KBM-7 (cell line): ENCODE measurements at regions not wholly inside any gene's neighbourhood (a gene's known extent, or its start where the extent isn't known, plus 50 kb on each side); places are given as distances from the start of the nearest gene placed in this dataset.
"Not testable (repeated sequence)": the region's sequence is repeated elsewhere in the genome, so short reads cannot be mapped to it uniquely, and the experiment has no call there.

Experiments
- DNase-seq: peaks from one replicate; pipeline ENCODE4 v3.0.0-alpha.2; 2015
- in situ Hi-C: fragments of 300-500 bp; cut with MboI; formaldehyde crosslinking; loops from 2 replicates; pipeline ENCODE4 v1.14.3; 2020; ENCODE audit warnings: low sequenced_read_pairs, low pct_unique_long_range_greater_than_20kb, mixed read lengths

DNA sequence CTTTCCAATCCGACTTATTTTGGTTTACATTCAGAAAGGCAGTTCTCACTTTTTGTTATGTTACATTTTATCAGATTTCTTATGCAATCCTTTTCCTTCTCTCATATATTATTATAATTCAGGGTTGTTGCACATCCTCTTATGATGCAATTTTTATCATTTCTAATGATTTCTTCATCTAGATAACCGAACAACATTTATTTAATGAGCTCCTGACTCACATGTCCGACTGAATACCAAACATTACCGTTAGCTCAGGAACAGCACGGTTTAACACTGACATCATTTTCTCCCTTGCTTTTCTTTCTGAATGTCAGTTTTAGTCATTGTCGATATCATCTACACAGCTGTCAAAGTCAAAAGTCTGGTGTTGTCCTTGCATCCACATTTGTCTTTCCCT lies 199.2 kb downstream of the BCHE start:
- in situ Hi-C loops = no loop called here
- DNase-seq = no peak

DNA sequence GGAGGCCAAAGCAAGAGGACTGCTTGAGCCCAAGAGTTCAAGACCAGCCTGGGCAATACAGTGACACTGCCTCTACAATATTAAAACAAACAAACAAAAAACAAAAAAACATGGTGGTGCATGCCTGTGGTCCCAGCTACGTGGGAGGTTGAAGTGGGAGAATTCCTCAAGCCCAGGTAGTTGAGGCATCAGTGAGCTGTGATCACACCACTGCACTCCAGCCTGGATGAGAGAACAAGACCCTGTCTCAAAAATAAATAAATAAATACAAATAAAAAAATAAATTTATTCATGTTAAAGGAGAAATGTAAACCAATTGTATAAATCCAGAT lies 200.6 kb downstream of the BCHE start:
- DNase-seq = no peak
- in situ Hi-C loops = no loop called here

DNA sequence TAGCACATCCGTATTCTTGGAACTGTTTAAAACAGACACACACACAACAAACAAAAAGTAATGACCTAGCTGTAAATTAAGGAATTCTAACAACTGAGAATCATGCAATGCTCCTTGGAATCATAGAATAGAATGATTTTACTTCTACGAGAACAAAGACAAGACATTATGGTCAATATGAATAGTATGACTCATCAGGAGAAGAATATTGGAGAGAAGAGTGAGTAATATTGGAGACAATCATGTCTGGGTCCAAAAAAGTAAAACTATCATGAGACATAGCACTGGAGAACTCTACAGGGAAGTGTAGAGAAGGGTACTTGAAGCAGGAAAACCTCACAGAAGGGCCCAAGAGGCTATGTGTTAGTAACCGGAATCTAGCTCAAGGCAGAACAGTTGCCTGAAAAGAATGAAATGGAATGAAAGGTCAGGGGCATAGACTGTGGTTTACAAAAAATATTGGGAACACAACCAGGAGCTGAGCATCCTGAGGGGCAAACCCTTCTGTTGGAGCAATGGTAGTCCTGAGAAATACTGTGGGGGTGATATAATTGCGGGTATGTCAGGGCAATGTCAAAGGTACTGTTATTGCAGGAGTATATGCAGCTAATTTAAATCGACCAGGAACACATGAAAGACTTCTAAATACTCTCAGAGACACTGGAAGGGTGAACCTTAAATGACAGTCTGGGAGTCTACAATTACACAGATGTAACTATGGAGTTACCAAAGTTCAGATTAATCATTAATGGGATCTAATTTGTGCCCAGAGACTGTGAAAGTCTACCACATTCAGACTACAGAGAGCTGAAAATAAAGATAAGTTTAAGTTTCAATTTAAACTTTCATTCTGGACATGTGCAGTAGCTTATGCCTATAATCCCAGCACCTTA lies 201.2 kb downstream of the BCHE start:
- in situ Hi-C loops = no loop called here
- DNase-seq = no peak

DNA sequence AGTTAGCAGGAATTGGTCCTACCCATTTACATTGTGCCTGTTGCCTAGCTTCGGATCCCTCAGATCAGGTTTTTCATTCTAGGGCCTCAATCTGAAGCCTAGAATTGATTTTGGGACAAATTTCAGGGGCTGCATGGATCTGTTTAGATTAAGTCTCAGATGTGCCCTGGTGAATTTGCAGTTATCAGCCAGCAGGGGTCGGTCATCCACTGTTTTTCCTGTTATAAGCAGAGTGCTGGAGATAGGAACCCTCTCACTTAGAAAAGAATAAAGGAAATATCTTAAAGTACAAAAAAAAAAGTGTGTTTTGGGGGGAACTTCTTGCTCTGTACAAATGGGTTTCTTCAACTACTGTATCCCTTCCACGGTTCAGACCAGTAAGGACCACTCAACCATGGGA lies 212.5 kb downstream of the BCHE start:
- peak; percentile 5 for DNase-seq

DNA sequence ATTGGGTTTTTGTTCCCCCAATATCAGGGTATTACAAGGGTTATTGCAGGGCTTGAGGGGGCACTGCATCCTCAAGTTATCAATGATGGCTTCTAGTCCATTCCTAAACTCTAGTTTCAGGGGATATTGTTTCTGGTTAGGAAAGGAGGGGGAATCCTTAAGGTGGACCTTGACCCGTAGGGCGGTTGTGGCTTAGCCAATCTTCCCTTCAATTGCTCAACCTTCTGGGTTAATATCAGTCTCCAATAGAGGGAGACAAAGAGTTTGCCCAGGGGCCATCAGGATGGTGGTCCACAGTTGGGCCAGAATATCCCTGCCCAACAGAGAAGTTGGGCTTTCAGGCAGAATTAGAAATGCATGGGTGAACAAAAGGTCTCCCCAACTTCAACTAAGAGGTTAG lies 214.9 kb downstream of the BCHE start:
- DNase-seq = no peak
- in situ Hi-C loops = no loop called here

More for the DNA sequence above, 212.5 kb downstream of the BCHE start:
- in situ Hi-C loops = no loop called here

DNA sequence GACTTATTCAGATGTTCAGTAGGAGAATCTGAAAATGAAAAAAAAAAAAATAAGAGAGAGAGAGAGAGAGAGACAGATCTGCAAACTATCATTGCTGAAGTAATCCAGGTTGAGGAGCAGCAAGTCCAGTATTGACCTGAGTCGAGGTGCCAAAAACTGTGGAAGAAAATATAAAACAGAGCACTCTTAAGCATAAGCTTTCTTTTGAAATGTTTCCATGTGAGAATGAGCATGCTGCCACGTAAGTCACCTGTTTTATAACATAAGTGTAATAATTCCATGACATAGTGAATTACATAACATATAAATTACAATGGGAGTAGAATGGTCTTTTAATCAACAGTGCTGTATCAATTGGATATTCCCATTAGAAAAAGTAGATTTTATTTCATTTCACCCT lies 218.2 kb downstream of the BCHE start:
- no peak for DNase-seq
- in situ Hi-C loops = no loop called here

DNA sequence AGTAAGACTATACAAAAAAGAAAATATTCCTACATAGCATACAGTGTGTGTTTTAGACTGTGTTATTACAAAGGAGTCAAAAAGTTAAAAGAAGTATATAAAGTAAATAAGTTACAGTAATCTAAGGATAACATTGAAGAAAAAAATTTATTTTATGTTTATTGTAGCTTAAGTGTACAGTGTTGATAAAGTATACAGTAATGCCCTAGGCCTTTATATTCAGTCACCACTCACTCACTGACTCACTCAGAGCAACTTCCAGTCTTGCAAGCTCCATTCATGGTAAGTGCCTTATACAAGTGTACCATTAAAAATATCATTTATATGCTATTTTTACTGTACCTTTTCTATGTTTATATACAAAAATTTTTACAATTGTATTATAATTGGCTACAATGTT lies 220.1 kb downstream of the BCHE start:
- in situ Hi-C loops = no loop called here
- no peak for DNase-seq

DNA sequence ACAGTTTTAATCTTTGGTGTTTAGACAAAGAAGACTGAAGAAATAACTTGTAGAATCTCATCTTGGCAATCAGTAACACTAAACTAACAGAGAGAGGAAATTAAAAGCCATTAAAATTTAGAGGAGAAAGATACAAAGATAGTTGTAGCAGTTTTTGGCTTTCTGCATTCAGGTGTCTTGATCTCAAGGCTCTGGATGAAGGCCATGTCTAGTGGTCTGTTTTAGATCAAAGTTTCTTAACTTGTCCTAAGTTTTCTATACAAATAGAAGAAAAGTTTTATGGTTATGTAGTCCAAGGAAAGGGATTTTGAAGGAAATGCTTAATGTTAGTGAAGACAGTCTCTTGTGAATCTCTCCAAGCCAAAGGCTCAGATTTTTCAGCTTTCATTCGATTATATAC lies 222.9 kb downstream of the BCHE start:
- in situ Hi-C loops = no loop called here
- DNase-seq = no peak

DNA sequence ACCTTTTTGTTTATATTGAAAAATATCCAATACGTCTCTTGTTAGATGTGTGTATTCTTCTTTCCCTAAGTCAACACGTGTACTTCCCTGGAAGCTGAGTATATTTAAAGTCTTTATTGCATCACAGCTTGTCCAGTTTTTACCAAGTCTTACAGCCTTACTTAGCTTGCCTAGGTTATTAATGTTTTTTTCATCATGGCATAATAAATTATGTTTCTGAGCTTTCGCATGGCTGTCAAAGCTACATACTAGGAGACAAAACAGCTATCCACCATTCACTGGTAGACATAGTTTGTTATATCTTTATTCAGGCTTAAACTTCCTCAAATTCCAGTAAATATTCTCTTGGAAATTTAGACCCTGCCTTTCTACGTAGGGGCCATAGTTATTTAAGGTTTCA lies 224.2 kb downstream of the BCHE start:
- in situ Hi-C loops = no loop called here
- DNase-seq = no peak

DNA sequence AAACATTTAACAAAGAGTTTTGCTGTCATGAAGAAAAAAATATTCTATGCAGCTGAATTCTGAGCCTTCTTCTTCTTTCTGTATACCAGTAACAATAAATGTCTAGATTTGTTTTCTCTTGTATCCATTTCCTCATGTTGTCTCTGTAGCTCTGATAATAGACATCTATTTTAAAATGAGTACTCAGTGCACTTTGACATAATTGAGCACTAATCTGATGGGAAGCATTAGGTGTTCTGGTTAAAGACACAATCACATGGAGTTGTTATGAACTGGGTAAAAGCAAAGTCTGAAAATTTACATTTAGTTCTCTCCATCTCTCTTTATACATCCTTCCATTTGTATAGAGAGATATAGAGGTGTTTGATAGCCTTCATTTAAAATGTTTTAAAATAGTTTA lies 230.0 kb downstream of the BCHE start:
- no peak for DNase-seq
- in situ Hi-C loops = no loop called here

DNA sequence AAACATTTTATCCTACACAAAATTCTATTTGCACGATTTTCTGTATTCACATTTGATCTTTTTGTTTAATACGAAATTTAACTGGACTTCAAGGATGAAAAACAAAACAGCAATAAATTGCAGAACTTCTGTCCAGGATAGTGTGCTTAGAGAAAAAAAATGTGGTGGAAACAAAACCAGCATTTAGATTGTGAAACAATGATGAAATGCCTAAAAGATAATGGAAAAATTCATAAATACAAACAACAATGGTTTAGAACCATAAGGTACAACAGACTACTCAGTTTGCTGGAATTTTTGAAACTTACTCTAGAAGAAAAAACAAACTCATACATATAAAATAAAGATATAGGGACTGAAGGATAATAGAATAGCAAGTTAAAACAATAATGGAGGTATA lies 234.0 kb downstream of the BCHE start:
- in situ Hi-C loops = no loop called here
- DNase-seq = no peak

DNA sequence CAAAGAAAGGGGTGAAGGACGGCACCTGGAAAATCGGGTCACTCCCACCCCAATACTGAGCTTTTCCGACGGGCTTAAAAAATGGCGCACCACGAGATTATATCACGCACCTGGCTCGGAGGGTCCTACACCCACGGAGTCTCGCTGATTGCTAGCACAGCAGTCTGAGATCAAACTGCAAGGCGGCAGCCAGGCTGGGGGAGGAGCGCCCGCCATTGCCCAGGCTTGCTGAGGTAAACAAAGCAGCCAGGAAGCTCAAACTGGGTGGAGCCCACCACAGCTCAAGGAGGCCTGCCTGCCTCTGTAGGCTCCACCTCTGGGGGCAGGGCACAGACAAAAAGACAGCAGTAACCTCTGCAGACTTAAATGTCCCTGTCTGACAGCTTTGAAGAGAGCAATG lies 264.7 kb downstream of the BCHE start:
- DNase-seq, in situ Hi-C loops: not testable (repeated sequence)

DNA sequence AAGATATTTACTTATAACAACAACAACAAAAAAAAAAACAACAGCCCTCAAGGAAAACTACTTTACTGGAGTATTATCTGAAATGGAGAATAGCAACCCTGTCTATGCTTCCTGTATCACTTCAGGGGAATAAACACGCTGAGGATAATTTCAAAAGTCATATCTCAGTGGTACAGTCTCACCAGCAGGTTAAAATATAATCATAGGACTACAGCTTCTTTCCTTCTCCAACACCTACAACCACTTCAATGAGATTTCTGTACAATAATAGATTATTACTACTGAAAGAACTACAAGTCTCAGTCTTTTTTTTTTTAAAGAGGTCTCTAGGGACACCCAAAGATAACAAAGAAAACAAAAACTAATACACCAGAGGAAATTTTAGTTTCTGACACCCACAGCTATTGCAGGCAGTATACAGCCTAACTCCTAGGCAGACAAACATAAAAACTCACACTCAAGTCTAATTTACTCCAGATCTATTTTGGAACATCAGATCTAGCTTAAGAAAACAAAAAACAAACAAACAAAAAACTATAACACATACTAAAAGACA lies 268.2 kb downstream of the BCHE start:
- in situ Hi-C loops = no loop called here
- no peak for DNase-seq

DNA sequence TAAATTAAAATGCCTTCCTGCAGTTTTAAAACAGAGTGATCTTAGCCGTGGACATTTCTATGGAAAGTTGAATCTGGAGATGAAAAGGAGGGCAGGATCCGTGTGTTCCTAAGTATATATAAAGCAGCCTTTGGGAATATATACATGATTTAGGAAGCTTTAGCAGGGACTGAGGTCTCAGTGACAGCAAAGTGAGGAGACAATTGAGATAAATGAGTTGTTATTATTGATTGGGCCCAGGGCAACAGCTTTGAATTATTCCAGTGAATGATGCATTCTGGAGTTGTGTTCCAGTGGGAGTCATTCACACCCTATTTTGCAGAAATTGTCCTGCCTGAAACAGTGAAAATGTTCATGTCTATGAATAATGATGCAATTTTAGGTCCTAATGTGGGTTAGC lies 281.4 kb downstream of the BCHE start:
- in situ Hi-C loops = no loop called here
- DNase-seq = no peak

DNA sequence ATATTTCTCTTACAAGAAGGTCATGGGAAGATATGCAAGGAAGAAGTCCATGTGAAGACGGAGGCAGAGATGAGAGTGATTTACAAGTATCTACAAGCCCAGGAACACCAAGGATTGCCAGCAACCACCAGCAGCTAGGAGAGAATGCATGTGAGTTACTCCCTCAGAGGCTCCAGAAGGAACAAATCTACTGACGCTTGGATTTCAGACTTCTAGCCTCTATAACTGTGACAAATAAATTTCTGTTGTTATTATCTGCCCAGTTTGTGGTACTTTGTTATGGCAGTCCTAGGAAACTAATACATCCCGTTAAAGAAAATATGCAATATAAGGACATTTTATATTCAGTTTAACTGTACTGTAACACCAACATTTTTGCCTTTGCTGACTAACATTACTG lies 283.9 kb downstream of the BCHE start:
- DNase-seq = no peak
- in situ Hi-C loops = no loop called here

DNA sequence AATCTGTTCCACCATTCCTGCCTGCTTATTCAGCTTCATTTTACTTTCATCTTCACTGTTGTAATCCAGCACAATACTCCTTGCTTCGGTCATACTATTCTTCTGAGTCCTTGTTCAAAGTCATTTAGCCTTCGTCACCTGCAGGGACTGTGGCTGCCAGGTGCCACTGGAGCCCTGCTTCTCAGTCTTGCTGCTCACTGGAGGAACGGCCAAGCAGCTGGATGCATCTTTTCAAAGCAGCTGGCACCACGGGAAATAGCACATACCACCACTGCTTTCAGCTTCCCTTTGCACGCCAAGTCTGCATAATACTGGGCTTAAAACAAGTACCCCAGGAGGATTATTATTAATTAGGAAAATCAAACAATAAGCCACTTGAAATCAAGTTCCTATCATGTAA lies 287.6 kb downstream of the BCHE start:
- DNase-seq = no peak
- in situ Hi-C loops = no loop called here

DNA sequence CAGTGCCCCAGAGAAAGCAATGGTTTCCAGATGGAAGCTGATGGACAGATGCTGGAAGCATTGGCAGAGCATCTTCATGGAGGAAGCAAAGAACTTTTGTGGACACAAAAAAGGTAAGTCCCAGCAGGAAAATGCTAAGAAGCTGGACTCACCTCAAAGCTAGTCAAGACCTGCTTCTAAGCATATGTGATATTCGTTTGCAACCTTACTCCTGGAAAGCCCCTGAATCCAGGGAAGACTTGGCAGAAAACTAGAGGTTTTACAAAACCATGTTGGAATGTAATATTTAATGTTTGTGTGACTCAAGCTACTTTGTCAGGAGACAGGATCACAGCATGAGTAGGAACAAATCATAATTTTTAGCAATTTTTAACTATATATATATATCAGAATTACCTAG lies 288.2 kb downstream of the BCHE start:
- DNase-seq = no peak
- in situ Hi-C loops = no loop called here

DNA sequence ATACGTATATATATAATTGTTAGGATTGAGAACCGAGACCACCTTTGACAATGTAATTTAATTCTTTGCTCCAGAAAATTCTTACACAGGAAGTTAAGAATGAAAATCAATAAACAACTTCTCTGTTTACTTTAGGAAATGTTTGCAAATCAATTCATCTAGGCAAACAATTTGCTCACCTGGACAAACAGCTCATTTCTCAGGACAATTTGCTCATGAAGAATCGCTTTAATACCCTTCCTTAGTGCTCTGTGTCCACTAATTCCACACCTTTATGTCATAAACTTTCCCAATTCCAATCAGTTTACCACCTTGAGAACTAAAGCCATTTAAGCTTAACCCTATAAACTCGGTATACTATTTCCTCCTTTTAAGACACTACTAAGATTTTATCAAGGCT lies 292.2 kb downstream of the BCHE start:
- in situ Hi-C loops = no loop called here

DNA sequence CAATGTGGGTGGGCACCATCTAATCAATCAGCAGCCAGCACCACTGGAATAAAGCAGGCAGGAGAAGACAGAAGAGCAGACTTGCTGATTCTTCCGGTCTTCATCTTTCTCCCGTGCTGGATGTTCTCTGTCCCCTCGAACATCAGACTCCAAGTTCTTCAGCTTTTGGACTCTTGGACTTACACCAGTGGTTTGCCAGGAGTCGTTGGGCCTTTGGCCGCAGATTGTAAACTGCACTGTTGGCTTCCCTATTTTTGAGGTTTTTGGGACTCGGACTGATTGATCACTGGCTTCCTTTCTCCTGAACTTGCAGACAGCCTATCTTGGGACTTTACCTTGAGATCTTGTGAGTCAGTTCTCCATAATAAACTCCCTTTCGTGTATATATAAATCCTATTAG lies 292.8 kb downstream of the BCHE start:
- in situ Hi-C loops = no loop called here

More for the DNA sequence above, 292.2 kb downstream of the BCHE start:
- DNase-seq = no peak

DNA sequence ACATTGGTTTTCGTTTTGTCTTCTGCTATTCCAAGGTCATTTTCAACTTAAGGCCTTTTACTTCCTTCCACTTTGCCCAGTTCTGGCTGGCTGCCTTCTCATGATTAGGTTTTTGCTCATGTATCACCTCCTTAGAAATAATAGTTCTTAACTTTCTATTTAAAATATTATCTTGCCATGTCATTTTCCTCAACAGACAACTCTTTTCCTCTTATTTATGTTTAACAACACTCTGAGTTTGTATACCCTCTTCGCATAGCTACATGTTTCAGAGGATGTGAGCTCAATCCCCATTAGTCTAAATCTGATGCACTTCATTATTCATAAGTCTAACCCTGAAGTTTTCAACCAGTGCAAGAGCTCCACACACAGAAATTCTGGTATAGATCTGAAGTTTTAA lies 299.1 kb downstream of the BCHE start:
- in situ Hi-C loops = no loop called here
- no peak for DNase-seq

More for the DNA sequence above, 292.8 kb downstream of the BCHE start:
- DNase-seq = no peak

DNA sequence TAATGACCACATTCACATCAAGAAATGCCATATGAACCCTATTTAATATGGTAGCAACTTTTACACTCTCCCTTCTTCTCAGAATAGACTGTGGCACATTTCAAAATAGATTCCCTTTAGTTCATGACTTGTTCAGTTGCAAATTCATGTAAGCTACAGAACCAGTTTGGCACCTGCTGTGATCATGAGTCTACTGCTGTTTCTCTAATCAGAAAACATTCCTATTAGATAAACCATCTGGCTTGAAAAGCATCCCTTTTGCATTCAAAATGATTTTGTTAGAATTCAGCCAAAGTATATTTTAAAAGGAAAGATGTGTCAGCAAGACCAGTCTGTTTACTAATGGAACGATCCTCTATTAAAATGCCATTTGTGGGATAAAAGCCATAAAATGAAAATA lies 304.4 kb downstream of the BCHE start:
- DNase-seq = no peak
- in situ Hi-C loops = no loop called here
